ENCODE measurements at regions not wholly inside any gene's neighbourhood (a gene's known extent, or its start where the extent isn't known, plus 50 kb on each side); places are given as distances from the start of the nearest gene placed in this dataset.

GRCh38 chr13:86438034-86438433 is 638.8 kb upstream of the SLITRK6 start:
- no peaks in the 10 kb centered on the region for H3K36me3 ChIP-seq (ENCODE audit: control insufficient read depth in 1 of 2, insufficient read depth in 2 of 2, low read length in 1 of 2)
- H3K9me3 ChIP-seq (ENCODE audit: control insufficient read depth, low read length): no peaks in the 10 kb centered on the region
- no peak for ATAC-seq (ENCODE audit: low FRiP score)
- H3K4me3 ChIP-seq (ENCODE audit: low read length in 2 of 2): no peak overlapping the region
- WGBS, 2 donors: 28 to 36% methylated on average over 1 of the region's 1 CpG
- no peak overlapping the region for H3K27ac ChIP-seq (ENCODE audit: low read depth in 1 of 2, low read length in 2 of 2)
- no peaks in the 10 kb centered on the region for H3K4me1 ChIP-seq (ENCODE audit: control insufficient read depth in 1 of 2, insufficient read depth in 2 of 2, low read length in 2 of 2)
- H3K27me3 ChIP-seq (ENCODE audit: control insufficient read depth in 1 of 2, insufficient read depth in 2 of 2, low read length in 1 of 2): no peaks in the 10 kb centered on the region
- intact Hi-C loops (cut with DNase I): no loop called here
- no peak for DNase-seq

GRCh38 chr13:86445206-86445605 is 646.0 kb upstream of the SLITRK6 start:
- H3K4me3 ChIP-seq (ENCODE audit: low read length in 2 of 2): no peak overlapping the region
- ATAC-seq (ENCODE audit: low FRiP score) (no peak), DNase-seq (no peak)
- H3K27me3 ChIP-seq (ENCODE audit: control insufficient read depth in 1 of 2, insufficient read depth in 2 of 2, low read length in 1 of 2): no peaks in the 10 kb centered on the region
- intact Hi-C loops (cut with DNase I): no loop called here
- no peak overlapping the region for H3K27ac ChIP-seq (ENCODE audit: low read depth in 1 of 2, low read length in 2 of 2)
- no peaks in the 10 kb centered on the region for H3K36me3 ChIP-seq (ENCODE audit: control insufficient read depth in 1 of 2, insufficient read depth in 2 of 2, low read length in 1 of 2)
- H3K9me3 ChIP-seq (ENCODE audit: control insufficient read depth, low read length): no peaks in the 10 kb centered on the region
- 6 to 7% methylated on average over 1 of the region's 1 CpG for WGBS, 2 donors
- H3K4me1 ChIP-seq (ENCODE audit: control insufficient read depth in 1 of 2, insufficient read depth in 2 of 2, low read length in 2 of 2): no peaks in the 10 kb centered on the region

- Histone ChIP-seq H3K9me3 (ENCODE audit: control insufficient read depth, low read length) (no peaks in the 10 kb centered on the region), H3K27me3 (ENCODE audit: control insufficient read depth in 1 of 2, insufficient read depth in 2 of 2, low read length in 1 of 2) (no peaks in the 10 kb centered on the region), H3K27ac (ENCODE audit: low read depth in 1 of 2, low read length in 2 of 2) (no peak overlapping the region), H3K36me3 (ENCODE audit: control insufficient read depth in 1 of 2, insufficient read depth in 2 of 2, low read length in 1 of 2) (no peaks in the 10 kb centered on the region), H3K4me1 (ENCODE audit: control insufficient read depth in 1 of 2, insufficient read depth in 2 of 2, low read length in 2 of 2) (no peaks in the 10 kb centered on the region), H3K4me3 (ENCODE audit: low read length in 2 of 2) (no peak overlapping the region)
- DNase-seq: no peak
- intact Hi-C loops (cut with DNase I): no loop called here
- ATAC-seq (ENCODE audit: low FRiP score): no peak
- 15 to 18% methylated on average over 3 of the region's 3 CpGs for WGBS, 2 donors
Observed at GRCh38 chr13:86445672-86446071, 646.5 kb upstream of the SLITRK6 start.

- ATAC-seq (ENCODE audit: low FRiP score): no peak
- no peak overlapping the region for H3K27ac ChIP-seq (ENCODE audit: low read depth in 1 of 2, low read length in 2 of 2)
Observed at GRCh38 chr13:86446311-86446710, 647.1 kb upstream of the SLITRK6 start.

GRCh38 chr13:86447479-86447878 is 648.3 kb upstream of the SLITRK6 start:
- Histone ChIP-seq H3K27ac (ENCODE audit: low read depth in 1 of 2, low read length in 2 of 2) (no peak overlapping the region), H3K9me3 (ENCODE audit: control insufficient read depth, low read length) (no peaks in the 10 kb centered on the region), H3K4me3 (ENCODE audit: low read length in 2 of 2) (no peak overlapping the region), H3K4me1 (ENCODE audit: control insufficient read depth in 1 of 2, insufficient read depth in 2 of 2, low read length in 2 of 2) (no peaks in the 10 kb centered on the region), H3K27me3 (ENCODE audit: control insufficient read depth in 1 of 2, insufficient read depth in 2 of 2, low read length in 1 of 2) (no peaks in the 10 kb centered on the region), H3K36me3 (ENCODE audit: control insufficient read depth in 1 of 2, insufficient read depth in 2 of 2, low read length in 1 of 2) (no peaks in the 10 kb centered on the region)
- intact Hi-C loops (cut with DNase I): no loop called here
- no peak for DNase-seq
- no peak for ATAC-seq (ENCODE audit: low FRiP score)
- WGBS, 2 donors: 71 to 73% methylated on average over 1 of the region's 1 CpG

More at GRCh38 chr13:86446311-86446710, 647.1 kb upstream of the SLITRK6 start:
- intact Hi-C loops (cut with DNase I): no loop called here
- Histone ChIP-seq H3K9me3 (ENCODE audit: control insufficient read depth, low read length) (no peaks in the 10 kb centered on the region), H3K27me3 (ENCODE audit: control insufficient read depth in 1 of 2, insufficient read depth in 2 of 2, low read length in 1 of 2) (no peaks in the 10 kb centered on the region), H3K36me3 (ENCODE audit: control insufficient read depth in 1 of 2, insufficient read depth in 2 of 2, low read length in 1 of 2) (no peaks in the 10 kb centered on the region), H3K4me1 (ENCODE audit: control insufficient read depth in 1 of 2, insufficient read depth in 2 of 2, low read length in 2 of 2) (no peaks in the 10 kb centered on the region), H3K4me3 (ENCODE audit: low read length in 2 of 2) (no peak overlapping the region)
- peak in 1 of 2 donors; percentile 54 for DNase-seq
- 33 to 40% methylated on average over 2 of the region's 2 CpGs for WGBS, 2 donors

GRCh38 chr13:86462011-86462410 is 662.8 kb upstream of the SLITRK6 start:
- H3K9me3 ChIP-seq (ENCODE audit: control insufficient read depth, low read length): peaks cover 2% of the 10 kb centered on the region
- H3K4me3 ChIP-seq (ENCODE audit: low read length in 2 of 2): no peak overlapping the region
- no peak overlapping the region for H3K27ac ChIP-seq (ENCODE audit: low read depth in 1 of 2, low read length in 2 of 2)
- no peaks in the 10 kb centered on the region for H3K36me3 ChIP-seq (ENCODE audit: control insufficient read depth in 1 of 2, insufficient read depth in 2 of 2, low read length in 1 of 2)
- no peaks in the 10 kb centered on the region for H3K4me1 ChIP-seq (ENCODE audit: control insufficient read depth in 1 of 2, insufficient read depth in 2 of 2, low read length in 2 of 2)
- ATAC-seq (ENCODE audit: low FRiP score): no peak
- DNase-seq: no peak
- H3K27me3 ChIP-seq (ENCODE audit: control insufficient read depth in 1 of 2, insufficient read depth in 2 of 2, low read length in 1 of 2): no peaks in the 10 kb centered on the region
- intact Hi-C loops (cut with DNase I): no loop called here

GRCh38 chr13:86464193-86464592 is 665.0 kb upstream of the SLITRK6 start:
- no peak for ATAC-seq (ENCODE audit: low FRiP score)
- Histone ChIP-seq H3K4me3 (ENCODE audit: low read length in 2 of 2) (no peak overlapping the region), H3K27me3 (ENCODE audit: control insufficient read depth in 1 of 2, insufficient read depth in 2 of 2, low read length in 1 of 2) (no peaks in the 10 kb centered on the region), H3K36me3 (ENCODE audit: control insufficient read depth in 1 of 2, insufficient read depth in 2 of 2, low read length in 1 of 2) (no peaks in the 10 kb centered on the region), H3K9me3 (ENCODE audit: control insufficient read depth, low read length) (no peaks in the 10 kb centered on the region), H3K27ac (ENCODE audit: low read depth in 1 of 2, low read length in 2 of 2) (no peak overlapping the region), H3K4me1 (ENCODE audit: control insufficient read depth in 1 of 2, insufficient read depth in 2 of 2, low read length in 2 of 2) (no peaks in the 10 kb centered on the region)
- intact Hi-C loops (cut with DNase I): no loop called here
- no peak for DNase-seq
- WGBS, 2 donors: 50 to 52% methylated on average over 3 of the region's 3 CpGs

- DNase-seq: no peak
- intact Hi-C loops (cut with DNase I): no loop called here
- H3K36me3 ChIP-seq (ENCODE audit: control insufficient read depth in 1 of 2, insufficient read depth in 2 of 2, low read length in 1 of 2): no peaks in the 10 kb centered on the region
- H3K27ac ChIP-seq (ENCODE audit: low read depth in 1 of 2, low read length in 2 of 2): no peak overlapping the region
- no peak overlapping the region for H3K4me3 ChIP-seq (ENCODE audit: low read length in 2 of 2)
- H3K4me1 ChIP-seq (ENCODE audit: control insufficient read depth in 1 of 2, insufficient read depth in 2 of 2, low read length in 2 of 2): no peaks in the 10 kb centered on the region
- 88 to 89% methylated on average over 1 of the region's 1 CpG for WGBS, 2 donors
- H3K9me3 ChIP-seq (ENCODE audit: control insufficient read depth, low read length): no peaks in the 10 kb centered on the region
- no peak for ATAC-seq (ENCODE audit: low FRiP score)
- H3K27me3 ChIP-seq (ENCODE audit: control insufficient read depth in 1 of 2, insufficient read depth in 2 of 2, low read length in 1 of 2): no peaks in the 10 kb centered on the region
Observed at GRCh38 chr13:86474971-86475370, 675.8 kb upstream of the SLITRK6 start.

GRCh38 chr13:86476656-86477055 is 677.4 kb upstream of the SLITRK6 start:
- 42 to 63% methylated on average over 5 of the region's 5 CpGs for WGBS, 2 donors
- no peak overlapping the region for H3K4me3 ChIP-seq (ENCODE audit: low read length in 2 of 2)
- H3K4me1 ChIP-seq (ENCODE audit: control insufficient read depth in 1 of 2, insufficient read depth in 2 of 2, low read length in 2 of 2): no peaks in the 10 kb centered on the region
- no peaks in the 10 kb centered on the region for H3K9me3 ChIP-seq (ENCODE audit: control insufficient read depth, low read length)
- no peaks in the 10 kb centered on the region for H3K27me3 ChIP-seq (ENCODE audit: control insufficient read depth in 1 of 2, insufficient read depth in 2 of 2, low read length in 1 of 2)
- DNase-seq (no peak), ATAC-seq (ENCODE audit: low FRiP score) (no peak)
- H3K27ac ChIP-seq (ENCODE audit: low read depth in 1 of 2, low read length in 2 of 2): no peak overlapping the region
- intact Hi-C loops (cut with DNase I): no loop called here
- no peaks in the 10 kb centered on the region for H3K36me3 ChIP-seq (ENCODE audit: control insufficient read depth in 1 of 2, insufficient read depth in 2 of 2, low read length in 1 of 2)
